H1 (cell line): ENCODE measurements at regions not wholly inside any gene's neighbourhood (a gene's known extent, or its start where the extent isn't known, plus 50 kb on each side); places are given as distances from the start of the nearest gene placed in this dataset.

Source experiments
- CBX8 ChIP-seq: fragments of 300-800, 300-1000 bp; sonication (generic); IDR thresholded peaks from 2 replicates; pipeline ENCODE4 v1.7.1; 2016; ENCODE audit warnings: low read depth, low read length, borderline replicate concordance
- FOSL1 ChIP-seq: IDR thresholded peaks from 2 replicates; pipeline ENCODE4 v1.6.1; 2011; ENCODE audit warnings: mild to moderate bottlenecking, low read depth, low read length, moderate library complexity; ENCODE audit not compliant: insufficient read depth
- HDAC2 ChIP-seq, 2 experiments: fragments of 300-600 bp in 1 of 2; sonication (generic) in 1 of 2; IDR thresholded peaks; 2 replicates each; pipeline ENCODE4 v1.6.1; 2011 to 2012; ENCODE audit warnings: low read depth in 2 of 2, low read length in 2 of 2, mild to moderate bottlenecking in 2 of 2, moderate library complexity in 2 of 2, borderline replicate concordance in 1 of 2, inconsistent platforms in 1 of 2
- SIRT6 ChIP-seq: IDR thresholded peaks from one replicate; pipeline ENCODE4 v1.7.1; 2012; ENCODE audit warnings: low read length, inconsistent platforms
- SRF ChIP-seq: IDR thresholded peaks from 2 replicates; pipeline ENCODE4 v1.6.1; 2011; ENCODE audit warnings: mild to moderate bottlenecking, low read depth, low read length, moderate library complexity

DNA sequence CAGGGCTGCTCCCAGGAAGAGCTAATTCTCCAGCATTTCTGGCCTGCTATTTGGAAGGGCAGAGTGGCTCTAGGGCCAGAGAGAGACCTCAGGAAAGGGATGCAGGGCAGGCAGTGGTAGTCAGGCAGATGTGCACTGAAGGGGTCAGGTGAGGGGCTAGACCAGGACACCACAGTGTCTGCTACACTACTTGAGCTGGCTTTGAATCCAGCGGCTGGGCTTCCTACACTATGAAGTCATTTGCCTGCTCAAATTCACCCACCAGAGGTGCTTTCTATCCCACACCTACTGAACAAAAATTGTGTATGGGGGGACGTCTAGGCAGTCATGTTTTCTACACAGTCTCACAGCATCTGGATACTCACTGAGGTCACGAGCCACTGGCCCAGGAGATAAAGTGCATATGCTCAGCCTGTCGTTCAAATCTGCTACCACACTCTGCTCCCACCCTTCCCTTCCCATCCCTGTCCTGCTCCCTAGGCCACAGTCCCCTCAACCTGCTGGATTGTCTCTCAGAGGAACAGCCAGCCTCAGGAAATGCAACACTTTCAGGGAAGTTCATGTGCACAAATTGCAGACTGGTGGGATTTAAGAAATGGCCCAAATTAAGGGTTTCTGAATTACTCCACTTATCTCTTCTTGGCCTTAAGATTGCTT is 49.9 kb upstream of the SLC6A11 start (continued):
- no peak for TF ChIP-seq HDAC2 (IDR thresholded peaks at IDR 0.05; ENCODE audit: borderline replicate concordance in 1 of 2, low read depth in 2 of 2, low read length in 2 of 2)
- TF ChIP-seq CBX8: no peak
- no peak for TF ChIP-seq FOSL1
- no peak for TF ChIP-seq SRF
- no peak for TF ChIP-seq SIRT6
